Astrocyte (in vitro differentiated cells and primary cell): ENCODE measurements at regions not wholly inside any gene's neighbourhood (a gene's known extent, or its start where the extent isn't known, plus 50 kb on each side); places are given as distances from the start of the nearest gene placed in this dataset.

Experiments used
- DNase-seq: peaks from one replicate; pipeline ENCODE4 v3.0.0-alpha.2; 2010; ENCODE audit warnings: low read depth
- FAIRE-seq: peaks from 2 replicates; lab custom pipeline; 2011; peaks lifted over from hg19 to GRCh38; lab: Jason Lieb, UNC
- H2AFZ ChIP-seq: 2 replicates; pipeline ENCODE4 v1.6.0; 2012; ENCODE audit warnings: low read depth, low read length, inconsistent platforms
- H3K27ac ChIP-seq: 2 replicates; pipeline ENCODE4 v1.5.1; 2011; ENCODE audit warnings: low read depth, low read length, inconsistent platforms
- H3K27me3 ChIP-seq: 2 replicates; pipeline ENCODE4 v1.6.0; 2011; ENCODE audit warnings: low read length, inconsistent platforms; ENCODE audit not compliant: insufficient read depth
- H3K36me3 ChIP-seq: 2 replicates; pipeline ENCODE4 v1.5.1; 2011; ENCODE audit warnings: low read length, inconsistent platforms; ENCODE audit not compliant: insufficient read depth
- H3K4me1 ChIP-seq: 2 replicates; pipeline ENCODE4 v1.5.1; 2011; ENCODE audit warnings: low read length, inconsistent platforms; ENCODE audit not compliant: insufficient read depth
- H3K4me2 ChIP-seq: 2 replicates; pipeline ENCODE4 v1.6.0; 2012; ENCODE audit warnings: low read length, inconsistent platforms
- H3K4me3 ChIP-seq: 2 replicates; pipeline ENCODE4 v1.5.1; 2011; ENCODE audit warnings: low read depth, mild to moderate bottlenecking, low read length, inconsistent platforms; ENCODE audit not compliant: insufficient read depth
- H3K79me2 ChIP-seq: 2 replicates; pipeline ENCODE4 v1.6.0; 2012; ENCODE audit warnings: mild to moderate bottlenecking, low read length, inconsistent platforms; ENCODE audit not compliant: insufficient read depth
- H3K9ac ChIP-seq: 2 replicates; pipeline ENCODE4 v1.6.0; 2012; ENCODE audit warnings: mild to moderate bottlenecking, low read length, inconsistent platforms
- H3K9me3 ChIP-seq: 2 replicates; pipeline ENCODE4 v1.5.1; 2012; ENCODE audit warnings: low read depth, mild to moderate bottlenecking, low read length, inconsistent platforms; ENCODE audit not compliant: insufficient read depth
- H4K20me1 ChIP-seq: 2 replicates; pipeline ENCODE4 v1.6.0; 2012; ENCODE audit warnings: low read length, inconsistent platforms; ENCODE audit not compliant: insufficient read depth
- H3K27ac Mint-ChIP-seq: one replicate; pipeline ENCODE4 v1.8.0; 2021; ENCODE audit warnings: mild to moderate bottlenecking, mixed read lengths; ENCODE audit not compliant: unreplicated experiment
- H3K27me3 Mint-ChIP-seq: one replicate; pipeline ENCODE4 v1.8.0; 2021; ENCODE audit warnings: low read depth, mixed read lengths; ENCODE audit not compliant: unreplicated experiment
- H3K36me3 Mint-ChIP-seq: one replicate; pipeline ENCODE4 v1.8.0; 2021; ENCODE audit warnings: low read depth, mixed read lengths; ENCODE audit not compliant: unreplicated experiment
- H3K4me1 Mint-ChIP-seq: one replicate; pipeline ENCODE4 v1.8.0; 2021; ENCODE audit warnings: low read depth, mixed read lengths; ENCODE audit not compliant: unreplicated experiment
- H3K4me3 Mint-ChIP-seq: one replicate; pipeline ENCODE4 v1.8.0; 2021; ENCODE audit warnings: mild to moderate bottlenecking, moderate library complexity, mixed read lengths; ENCODE audit not compliant: unreplicated experiment
- H3K9me3 Mint-ChIP-seq: one replicate; pipeline ENCODE4 v1.8.0; 2021; ENCODE audit warnings: mild to moderate bottlenecking, mixed read lengths; ENCODE audit not compliant: unreplicated experiment
- CTCF ChIP-seq: IDR thresholded peaks from 2 replicates; pipeline ENCODE4 v1.5.1; 2011; ENCODE audit warnings: low read depth, mild to moderate bottlenecking, inconsistent platforms, low read length, moderate library complexity; ENCODE audit not compliant: insufficient read depth
- EZH2 ChIP-seq: IDR thresholded peaks from 2 replicates; pipeline ENCODE4 v1.6.1; 2012; ENCODE audit warnings: mild to moderate bottlenecking, low read length, inconsistent platforms; ENCODE audit not compliant: insufficient read depth

- Histone ChIP-seq H3K9me3 (peaks cover 3% of the 10 kb centered on the region), H3K4me2 (no peak overlapping the region), H3K4me3 (no peak overlapping the region), H3K79me2 (no peaks in the 10 kb centered on the region), H3K36me3 (no peaks in the 10 kb centered on the region), H3K4me1 (no peaks in the 10 kb centered on the region), H2AFZ (no peak overlapping the region), H3K27me3 (no peaks in the 10 kb centered on the region), H3K9ac (no peak overlapping the region), H3K27ac (no peak overlapping the region), H4K20me1 (no peaks in the 10 kb centered on the region)
- Mint-ChIP-seq H3K27ac (no peak overlapping the region), H3K9me3 (no peaks in the 10 kb centered on the region), H3K36me3 (no peaks in the 10 kb centered on the region), H3K4me1 (peaks cover 1% of the 10 kb centered on the region), H3K4me3 (no peak overlapping the region), H3K27me3 (peaks cover 5% of the 10 kb centered on the region)
- FAIRE-seq (no peak), DNase-seq (no peak)
- no peak for TF ChIP-seq CTCF
- no peak for TF ChIP-seq EZH2
Observed at GRCh38 chr22:34115722-34116121, 195.4 kb upstream of the LARGE1 start.

- Histone ChIP-seq H3K4me3 (no peak overlapping the region), H3K36me3 (no peaks in the 10 kb centered on the region), H3K27ac (no peak overlapping the region), H3K4me2 (no peak overlapping the region), H3K4me1 (no peaks in the 10 kb centered on the region), H3K9me3 (peaks cover 3% of the 10 kb centered on the region), H3K27me3 (no peaks in the 10 kb centered on the region), H2AFZ (no peak overlapping the region), H3K9ac (no peak overlapping the region), H4K20me1 (no peaks in the 10 kb centered on the region), H3K79me2 (no peaks in the 10 kb centered on the region)
- Mint-ChIP-seq H3K36me3 (no peaks in the 10 kb centered on the region), H3K27me3 (peaks cover 4% of the 10 kb centered on the region), H3K27ac (no peak overlapping the region), H3K9me3 (no peaks in the 10 kb centered on the region), H3K4me1 (peaks cover 1% of the 10 kb centered on the region), H3K4me3 (no peak overlapping the region)
- no peak for TF ChIP-seq EZH2
- no peak for TF ChIP-seq CTCF
- no peak for DNase-seq
- no peak for FAIRE-seq
Observed at GRCh38 chr22:34116126-34116525, 195.8 kb upstream of the LARGE1 start.

- TF ChIP-seq EZH2: no peak
- no peak for TF ChIP-seq CTCF
- Histone ChIP-seq H2AFZ (no peak overlapping the region), H4K20me1 (no peaks in the 10 kb centered on the region), H3K9me3 (peaks cover 3% of the 10 kb centered on the region), H3K27me3 (no peaks in the 10 kb centered on the region), H3K27ac (no peak overlapping the region), H3K79me2 (no peaks in the 10 kb centered on the region), H3K9ac (no peak overlapping the region), H3K4me2 (no peak overlapping the region), H3K4me1 (no peaks in the 10 kb centered on the region), H3K36me3 (no peaks in the 10 kb centered on the region), H3K4me3 (no peak overlapping the region)
- no peaks in the 10 kb centered on the region for H3K4me1 Mint-ChIP-seq
- no peaks in the 10 kb centered on the region for H3K36me3 Mint-ChIP-seq
- H3K4me3 Mint-ChIP-seq: no peak overlapping the region
- peaks cover 3% of the 10 kb centered on the region for H3K9me3 Mint-ChIP-seq
- H3K27ac Mint-ChIP-seq: no peak overlapping the region
- FAIRE-seq: no peak
- H3K27me3 Mint-ChIP-seq: no peaks in the 10 kb centered on the region
- DNase-seq: no peak
Observed at GRCh38 chr22:34122042-34122441, 201.8 kb upstream of the LARGE1 start.
